Activated CD8-positive, alpha-beta memory T cell treated with anti-CD3 and anti-CD28 coated beads, Interleukin-2, amount 50 U/mL, for 48 hours (primary cell): ENCODE measurements at regions not wholly inside any gene's neighbourhood (a gene's known extent, or its start where the extent isn't known, plus 50 kb on each side); places are given as distances from the start of the nearest gene placed in this dataset.

Experiments
- DNase-seq: peaks from one replicate; pipeline ENCODE4 v3.0.0-alpha.2; 2020

DNA sequence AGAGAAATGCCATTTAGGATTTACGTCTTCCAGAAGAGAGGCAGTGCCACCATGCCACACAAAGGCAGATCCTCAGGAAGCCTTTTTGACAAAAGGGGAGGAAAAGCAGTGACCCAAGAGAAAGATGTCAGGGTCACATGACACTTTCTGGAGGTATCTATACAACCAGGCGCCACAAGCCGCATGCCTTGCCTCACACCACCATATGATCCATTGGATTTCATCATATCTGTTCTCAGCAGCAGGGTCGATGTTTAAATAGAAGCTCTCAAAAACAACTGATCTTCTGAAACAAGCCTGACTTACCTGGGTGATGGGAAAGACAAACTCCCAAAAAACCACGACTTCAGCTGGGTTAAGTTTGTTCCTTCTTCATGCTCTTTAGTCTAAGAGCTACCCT lies 52.5 kb upstream of the UNC5B start:
- DNase-seq, result no peak

DNA sequence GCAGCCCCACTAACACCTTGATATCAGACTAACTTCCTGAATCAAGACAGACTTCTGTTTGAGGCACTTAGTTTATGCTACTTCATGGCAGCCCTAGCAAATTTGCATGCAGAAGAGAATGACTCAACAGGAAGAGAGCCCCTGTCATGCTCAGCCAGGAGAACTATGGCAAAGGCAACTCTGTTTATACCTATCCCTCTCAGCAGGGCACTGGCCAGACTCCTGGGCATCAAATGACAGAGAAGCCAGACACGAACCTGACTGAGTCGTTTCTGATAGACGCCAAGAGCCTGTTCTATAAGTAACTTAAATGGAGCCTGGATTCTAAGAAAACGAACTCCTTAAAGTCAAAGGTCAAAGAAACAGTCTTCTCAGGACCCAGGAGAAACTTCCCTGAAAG lies 50.9 kb upstream of the UNC5B start:
- DNase-seq, result no peak
